Spinal cord (tissue), 9 donors: ENCODE measurements at regions not wholly inside any gene's neighbourhood (a gene's known extent, or its start where the extent isn't known, plus 50 kb on each side); places are given as distances from the start of the nearest gene placed in this dataset.
"Not testable (repeated sequence)": the region's sequence is repeated elsewhere in the genome, so short reads cannot be mapped to it uniquely, and the experiment has no call there.

Source experiments
- DNase-seq, 6 donors: peaks; one replicate each; pipeline versions ENCODE4 v3.0.0 to v3.0.0-alpha.2; 2013 to 2015; ENCODE audit warnings: low spot score in 6 of 6, low read depth in 4 of 6
- H3K27ac ChIP-seq: one replicate; pipeline ENCODE4 v1.5.1; 2013; ENCODE audit warnings: low read depth, low read length, control low read depth
- H3K27me3 ChIP-seq: one replicate; pipeline ENCODE4 v1.6.1; 2013; ENCODE audit warnings: low read length; ENCODE audit not compliant: control insufficient read depth, insufficient read depth
- H3K36me3 ChIP-seq: one replicate; pipeline ENCODE4 v1.6.1; 2013; ENCODE audit warnings: low read length; ENCODE audit not compliant: control insufficient read depth, insufficient read depth
- H3K4me1 ChIP-seq: one replicate; pipeline ENCODE4 v1.6.1; 2013; ENCODE audit warnings: low read length; ENCODE audit not compliant: control insufficient read depth, insufficient read depth
- H3K4me3 ChIP-seq: one replicate; pipeline ENCODE4 v1.5.1; 2013; ENCODE audit warnings: low read depth, low read length, control low read depth
- H3K9me3 ChIP-seq: one replicate; pipeline ENCODE4 v1.6.1; 2013; ENCODE audit warnings: low read length; ENCODE audit not compliant: control insufficient read depth, insufficient read depth
- WGBS: methylation state at CpG from one replicate; pipeline ENCODE4 v1.1.5; 2013; ENCODE audit warnings: missing lambda C conversion rate; ENCODE audit not compliant: insufficient coverage; 5-methylcytosine and 5-hydroxymethylcytosine counted together
- donor health status: healthy.

DNA sequence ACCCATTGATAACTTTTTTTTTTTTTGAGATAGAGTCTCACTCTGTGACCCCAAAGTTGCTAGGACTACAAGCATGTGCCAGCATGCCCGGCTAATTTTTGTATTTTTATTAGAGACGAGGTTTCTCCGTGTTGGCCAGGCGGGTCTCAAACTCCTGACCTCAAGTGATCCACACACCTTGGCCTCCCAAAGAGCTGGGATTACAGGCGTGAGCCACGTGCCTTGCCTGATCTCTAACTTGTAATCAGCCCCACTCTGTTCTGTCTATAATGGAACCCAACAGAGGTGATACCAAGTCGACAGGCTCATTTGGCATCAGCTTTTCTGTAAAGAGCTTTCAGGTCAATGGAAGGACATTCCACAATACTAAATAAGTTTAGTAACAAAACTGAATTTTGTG is 99.4 kb downstream of the HFE start:
- H3K9me3 ChIP-seq, result no peaks in the 10 kb centered on the region
- no peaks in the 10 kb centered on the region for H3K27me3 ChIP-seq
- DNase-seq, result no peak
- WGBS, result 92% methylated on average over 6 of the region's 7 CpGs
- no peak overlapping the region for H3K4me3 ChIP-seq
- no peaks in the 10 kb centered on the region for H3K36me3 ChIP-seq
- peaks cover 17% of the 10 kb centered on the region for H3K4me1 ChIP-seq
- no peak overlapping the region for H3K27ac ChIP-seq

DNA sequence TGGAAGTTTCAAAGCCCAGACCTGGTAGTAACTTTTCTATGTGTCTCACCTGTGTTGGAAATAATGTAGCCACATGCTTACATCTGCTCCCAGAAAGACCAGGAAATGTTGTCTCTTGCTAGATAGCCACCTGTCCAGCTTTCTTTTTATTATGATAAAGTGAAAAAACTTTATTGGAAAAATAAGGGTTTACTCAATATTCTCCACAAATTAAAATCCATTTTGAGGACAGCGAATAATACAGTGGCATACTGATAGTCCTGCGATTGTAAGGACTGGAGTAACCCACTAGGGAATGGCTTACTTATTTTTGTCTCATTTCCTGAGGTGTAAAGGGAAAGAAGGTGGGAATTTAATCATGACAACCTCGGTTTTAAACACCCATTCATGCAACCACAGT is 100.1 kb downstream of the HFE start:
- H3K4me3 ChIP-seq, result no peak overlapping the region
- no peaks in the 10 kb centered on the region for H3K36me3 ChIP-seq
- no peak overlapping the region for H3K27ac ChIP-seq
- WGBS, result no CpG with 5 or more reads among the region's 3 CpGs
- DNase-seq, result no peak
- no peaks in the 10 kb centered on the region for H3K9me3 ChIP-seq
- peaks cover 17% of the 10 kb centered on the region for H3K4me1 ChIP-seq
- no peaks in the 10 kb centered on the region for H3K27me3 ChIP-seq

DNA sequence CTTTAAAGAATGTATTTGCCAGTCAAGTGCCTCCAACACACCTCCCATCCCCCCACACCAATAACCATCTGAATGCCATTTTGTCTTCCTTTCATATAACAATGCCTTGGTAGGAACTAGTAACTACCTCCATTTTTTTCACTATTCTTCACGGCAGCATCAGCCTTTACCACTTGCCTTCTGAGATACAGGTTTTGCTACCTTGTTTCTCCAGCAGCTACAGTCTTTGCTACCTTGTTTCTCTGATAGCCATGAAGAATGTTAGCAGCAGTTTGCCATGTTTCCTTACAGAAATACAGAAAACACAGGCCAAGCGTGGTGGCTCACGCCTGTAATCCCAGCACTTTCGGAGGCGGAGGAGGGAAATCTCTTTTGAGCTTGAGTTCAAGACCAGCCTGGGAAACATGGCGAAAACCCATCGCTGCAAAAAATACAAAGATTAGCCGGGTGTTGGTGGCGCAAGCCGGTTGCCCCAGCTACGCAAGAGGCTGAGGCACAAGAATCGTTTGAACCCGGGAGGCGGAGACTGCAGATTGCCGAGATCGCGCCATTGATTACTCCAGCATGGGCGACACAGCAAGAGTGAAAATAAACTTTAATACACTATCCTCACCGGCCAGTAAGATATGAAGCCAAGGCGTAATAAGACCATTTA is 100.9 kb downstream of the HFE start:
- Histone ChIP-seq H3K27me3 (no peaks in the 10 kb centered on the region), H3K4me1 (peaks cover 17% of the 10 kb centered on the region), H3K4me3 (peak overlapping the region; percentile 90), H3K9me3 (no peaks in the 10 kb centered on the region), H3K36me3 (no peaks in the 10 kb centered on the region), H3K27ac (peak overlapping the region; percentile 93)
- DNase-seq, result peak in 2 of 6 donors; percentile 22 to 31
- WGBS, result 2% methylated on average over 19 of the region's 20 CpGs

DNA sequence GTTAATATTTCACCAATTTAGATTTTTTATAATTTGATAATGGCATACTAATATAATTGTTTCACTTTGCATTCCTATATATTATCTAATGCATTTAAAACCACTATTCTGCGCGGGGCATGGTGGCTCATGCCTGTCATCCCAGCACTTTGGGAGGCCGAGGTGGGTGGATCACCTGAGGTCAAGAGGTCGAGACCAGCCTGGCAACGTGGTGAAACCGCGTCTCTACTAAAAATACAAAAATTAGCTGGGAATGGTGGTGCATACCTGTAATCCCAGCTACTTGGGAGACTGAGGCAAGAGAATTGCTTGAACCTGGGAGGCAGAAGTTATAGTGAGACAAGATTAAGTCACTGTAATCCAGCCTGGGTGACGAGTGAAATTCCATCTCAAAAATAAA is 104.3 kb downstream of the HFE start:
- H3K4me1 ChIP-seq, result peaks cover 25% of the 10 kb centered on the region
- H3K27me3 ChIP-seq, H3K4me3 ChIP-seq, H3K9me3 ChIP-seq, H3K27ac ChIP-seq, H3K36me3 ChIP-seq, DNase-seq: not testable (repeated sequence)
- 80% methylated on average over 1 of the region's 8 CpGs for WGBS

DNA sequence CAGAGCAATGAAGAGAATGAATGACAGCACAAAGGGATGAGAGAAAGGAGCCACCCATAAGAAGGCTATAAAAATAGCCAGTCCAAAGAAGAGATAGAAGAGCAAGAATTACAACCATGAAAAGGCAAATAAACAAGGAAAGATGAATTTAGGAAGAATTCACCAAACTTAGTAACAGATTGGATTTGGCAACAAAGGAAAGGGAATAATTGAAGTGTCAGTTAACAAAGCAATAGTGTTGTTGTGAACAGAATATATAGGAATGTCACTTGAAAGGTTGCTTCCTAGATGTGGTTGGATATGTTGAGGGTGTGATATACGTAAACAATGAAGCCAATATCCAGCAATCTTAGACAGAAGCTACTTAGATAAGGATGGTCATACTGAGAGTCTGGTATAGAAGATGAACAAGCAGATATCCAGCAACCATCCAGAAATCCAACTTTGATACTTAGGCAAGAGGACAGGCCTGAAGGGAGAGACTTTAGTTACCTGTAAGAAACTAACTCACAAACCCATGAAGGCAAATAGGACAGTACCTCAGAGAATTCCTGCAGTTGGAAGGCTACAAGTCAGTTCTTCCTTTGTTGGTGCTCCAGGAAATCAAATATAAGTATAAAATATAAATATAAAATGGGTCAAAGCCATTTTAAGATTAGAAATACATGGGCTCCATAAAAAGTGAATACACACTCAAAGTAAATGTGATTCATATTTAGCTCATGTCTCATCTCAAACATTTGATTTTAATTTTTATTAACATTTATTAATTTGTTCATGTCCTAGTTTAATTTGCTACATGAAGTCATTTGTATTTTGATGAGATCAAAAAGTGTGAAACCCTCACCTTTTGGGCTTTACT is 106.5 kb downstream of the HFE start:
- DNase-seq, result no peak
- H3K9me3 ChIP-seq, result no peaks in the 10 kb centered on the region
- no peaks in the 10 kb centered on the region for H3K36me3 ChIP-seq
- H3K4me3 ChIP-seq, result no peak overlapping the region
- H3K27me3 ChIP-seq, result no peaks in the 10 kb centered on the region
- no CpG with 5 or more reads among the region's 1 CpG for WGBS
- H3K4me1 ChIP-seq, result peaks cover 28% of the 10 kb centered on the region
- H3K27ac ChIP-seq, result peak overlapping the region; percentile 25

DNA sequence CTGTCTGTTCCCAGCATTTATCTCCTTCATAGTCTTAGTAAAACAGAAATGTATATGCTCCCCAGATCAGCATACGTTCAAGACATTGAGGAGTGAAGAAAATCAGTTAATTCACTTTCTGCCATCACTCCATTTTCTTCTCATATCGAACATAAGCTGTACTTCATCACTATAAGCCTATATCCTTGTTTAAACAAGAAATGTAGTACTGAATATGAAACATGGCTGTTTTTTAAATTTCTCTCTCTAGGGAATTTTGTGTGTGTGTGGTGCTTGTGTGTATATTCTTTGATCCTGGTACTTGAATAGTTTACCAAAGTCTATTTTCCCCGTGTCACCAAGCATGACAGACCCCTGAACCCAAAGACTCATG is 107.1 kb downstream of the HFE start:
- Histone ChIP-seq H3K4me3 (no peak overlapping the region), H3K4me1 (peaks cover 28% of the 10 kb centered on the region)

DNA sequence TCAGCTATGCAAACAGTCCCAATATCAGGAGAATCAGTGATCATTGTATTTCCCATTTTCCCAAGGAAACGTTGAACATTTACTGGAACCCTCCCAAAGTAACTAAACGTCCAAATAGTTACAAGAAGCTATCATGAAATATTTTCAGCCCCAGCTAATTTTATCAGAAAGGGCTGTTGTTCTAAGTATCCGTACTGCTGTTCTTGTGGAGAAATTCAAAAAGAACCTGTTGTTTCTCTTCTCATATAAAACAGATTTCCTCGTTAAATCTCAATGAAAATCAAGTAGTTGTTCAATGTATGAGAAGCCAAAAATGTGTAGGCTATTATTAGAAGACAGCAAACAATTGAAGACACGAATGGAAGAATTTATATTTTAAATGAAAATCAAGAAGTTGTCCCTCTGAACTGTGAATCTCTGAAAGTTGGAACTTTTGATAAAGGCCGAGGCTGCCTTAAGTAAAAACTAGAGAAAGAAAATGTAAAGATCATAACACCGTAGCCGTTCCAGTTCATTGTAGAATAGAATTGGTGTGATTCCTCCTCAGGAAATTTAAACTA is 107.7 kb downstream of the HFE start:
- H3K9me3 ChIP-seq, result no peaks in the 10 kb centered on the region
- DNase-seq, result no peak
- H3K27me3 ChIP-seq, result no peaks in the 10 kb centered on the region
- H3K36me3 ChIP-seq, result no peaks in the 10 kb centered on the region
- 0% methylated on average over 1 of the region's 8 CpGs for WGBS
- peak overlapping the region; percentile 87 for H3K4me3 ChIP-seq
- H3K27ac ChIP-seq, result peak overlapping the region; percentile 99
- peaks cover 29% of the 10 kb centered on the region for H3K4me1 ChIP-seq

More for the DNA sequence above, 107.1 kb downstream of the HFE start:
- no peaks in the 10 kb centered on the region for H3K36me3 ChIP-seq
- peak overlapping the region; percentile 99 for H3K27ac ChIP-seq
- no peaks in the 10 kb centered on the region for H3K27me3 ChIP-seq
- no peaks in the 10 kb centered on the region for H3K9me3 ChIP-seq
- DNase-seq, result no peak
- WGBS, result no CpG with 5 or more reads among the region's 3 CpGs

DNA sequence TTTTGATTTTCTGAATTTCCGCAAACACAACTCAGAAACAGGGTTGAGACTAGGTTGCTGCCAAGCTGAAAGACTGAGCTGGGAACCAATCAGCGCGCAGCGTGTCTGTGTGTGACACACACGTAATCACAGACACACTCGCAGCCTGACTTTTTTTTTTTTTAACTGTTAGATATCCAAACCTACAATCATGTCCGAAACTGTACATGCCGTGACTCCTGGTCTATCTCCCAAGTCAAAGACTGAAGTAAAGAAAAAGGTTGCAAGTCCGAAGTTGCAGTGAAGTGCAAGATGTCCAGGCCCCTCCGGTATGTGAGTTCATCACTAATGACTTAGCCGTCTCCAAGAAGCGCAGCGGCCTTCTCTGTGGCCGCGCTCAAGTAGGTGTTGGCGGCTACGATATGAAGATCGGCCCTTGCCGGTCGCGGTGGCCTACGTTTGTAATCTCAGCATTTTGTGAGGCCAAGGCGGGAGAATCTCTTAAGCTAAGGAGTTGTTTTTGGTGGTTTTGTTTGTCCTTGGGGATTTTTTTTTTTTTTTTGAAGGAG is 108.2 kb downstream of the HFE start:
- Histone ChIP-seq H3K27me3 (no peaks in the 10 kb centered on the region), H3K4me3 (peak overlapping the region; percentile 87), H3K9me3 (no peaks in the 10 kb centered on the region), H3K4me1 (peaks cover 29% of the 10 kb centered on the region), H3K27ac (peak overlapping the region; percentile 99), H3K36me3 (no peaks in the 10 kb centered on the region)
- peak in 3 of 6 donors; percentile 90 to 97 (median 97) for DNase-seq
- 5% methylated on average over 22 of the region's 23 CpGs for WGBS

DNA sequence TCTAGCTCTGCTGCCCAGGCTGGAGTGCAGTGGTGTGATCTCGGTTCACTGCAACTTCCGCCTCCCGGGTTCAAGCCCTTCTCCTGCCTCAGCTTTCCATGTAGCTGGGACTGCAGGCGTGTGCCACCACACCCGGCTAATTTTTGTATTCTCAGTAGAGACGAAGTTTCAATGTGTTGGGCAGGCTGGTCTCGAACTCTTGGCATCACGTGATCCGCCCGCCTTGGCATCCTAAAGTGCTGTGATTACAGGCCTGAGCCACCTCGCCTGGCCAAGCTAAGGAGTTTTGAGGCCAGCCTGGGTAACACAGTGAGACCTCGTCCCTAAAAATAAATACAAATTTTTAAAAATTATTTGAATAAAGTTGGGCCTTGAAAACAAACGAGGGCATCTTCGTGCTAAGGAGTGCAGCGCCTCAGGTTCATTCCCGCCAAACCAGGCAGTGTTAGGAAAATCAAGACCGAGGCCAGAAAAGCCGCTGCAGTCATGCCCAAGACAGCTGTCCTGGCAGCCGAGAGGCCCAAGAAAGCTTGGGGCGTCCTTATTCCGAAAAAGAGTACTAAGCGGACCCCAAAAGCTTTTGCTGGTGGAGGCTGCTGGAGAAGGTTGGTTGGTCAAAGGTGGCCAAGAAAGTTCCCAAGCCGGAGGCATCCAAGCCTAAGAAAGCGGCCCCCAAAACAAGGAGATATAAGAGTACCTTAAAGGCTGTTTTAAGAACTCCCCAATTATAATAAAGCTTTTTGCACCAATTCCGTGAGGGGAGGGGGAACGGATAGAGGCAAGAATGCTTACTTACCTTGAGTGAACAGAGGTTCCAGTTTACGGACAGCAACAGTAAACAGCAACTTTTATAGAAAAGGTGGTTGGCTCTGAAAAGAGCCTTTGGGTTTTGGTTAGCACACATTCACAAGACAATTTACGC is 109.0 kb downstream of the HFE start:
- no peaks in the 10 kb centered on the region for H3K36me3 ChIP-seq
- DNase-seq, result peak in 2 of 6 donors; percentile 3 to 36
- no peaks in the 10 kb centered on the region for H3K27me3 ChIP-seq
- H3K4me1 ChIP-seq, result peaks cover 29% of the 10 kb centered on the region
- 14% methylated on average over 21 of the region's 28 CpGs for WGBS
- H3K9me3 ChIP-seq, result no peaks in the 10 kb centered on the region
- H3K27ac ChIP-seq, result peak overlapping the region; percentile 99
- peak overlapping the region; percentile 87 for H3K4me3 ChIP-seq
